Brain microvascular endothelial cell (primary cell): ENCODE measurements at regions not wholly inside any gene's neighbourhood (a gene's known extent, or its start where the extent isn't known, plus 50 kb on each side); places are given as distances from the start of the nearest gene placed in this dataset.

Experiments used
- DNase-seq: peaks from one replicate; pipeline ENCODE4 v3.0.0-alpha.2; 2020
- H3K27ac ChIP-seq: fragments of 250-450 bp; sonication (Bioruptor Pico); 2 replicates; pipeline ENCODE4 v1.5.1; 2020; ENCODE audit warnings: mild to moderate bottlenecking, moderate library complexity
- H3K27me3 ChIP-seq: fragments of 250-450 bp; sonication (Bioruptor Pico); replicated peaks from 2 replicates; pipeline ENCODE4 v1.5.1; 2020; ENCODE audit warnings: mild to moderate bottlenecking
- H3K36me3 ChIP-seq: fragments of 250-450 bp; sonication (Bioruptor Pico); replicated peaks from 2 replicates; pipeline ENCODE4 v1.5.1; 2020; ENCODE audit warnings: mild to moderate bottlenecking
- H3K4me3 ChIP-seq: 2 replicates; pipeline ENCODE4 v1.5.1; 2011; ENCODE audit warnings: low read depth, mild to moderate bottlenecking, control low read depth, low read length, moderate library complexity
- CTCF ChIP-seq: IDR thresholded peaks from 2 replicates; pipeline ENCODE4 v1.5.1; 2011; ENCODE audit warnings: low read depth, mild to moderate bottlenecking, moderate library complexity, low read length, control low read depth, inconsistent platforms; ENCODE audit errors: missing control alignments
- in situ Hi-C: cut with HindIII; loops from 2 replicates; pipeline ENCODE4 v1.10.0; 2017; ENCODE audit warnings: low sequenced_read_pairs, low pct_ligation_motif_present

- in situ Hi-C loops, result no loop called here
- H3K4me3 ChIP-seq, result no peak overlapping the region
Observed at GRCh38 chr4:23232987-23233386, 540.2 kb downstream of the GBA3 start.

GRCh38 chr4:23225564-23225963 is 532.8 kb downstream of the GBA3 start:
- Histone ChIP-seq H3K36me3 (no peaks in the 10 kb centered on the region), H3K27me3 (no peaks in the 10 kb centered on the region), H3K27ac (no peak overlapping the region), H3K4me3 (no peak overlapping the region)
- in situ Hi-C loops, result no loop called here
- no peak for DNase-seq
- TF ChIP-seq CTCF, result no peak

More at GRCh38 chr4:23232987-23233386, 540.2 kb downstream of the GBA3 start:
- Histone ChIP-seq H3K27ac (no peak overlapping the region), H3K36me3 (no peaks in the 10 kb centered on the region), H3K27me3 (no peaks in the 10 kb centered on the region)
- DNase-seq, result no peak
- TF ChIP-seq CTCF, result no peak

GRCh38 chr4:23224684-23225420 is 532.1 kb downstream of the GBA3 start:
- TF ChIP-seq CTCF, result no peak
- no peak overlapping the region for H3K27ac ChIP-seq
- in situ Hi-C loops, result no loop called here

GRCh38 chr4:23220911-23221310 is 528.2 kb downstream of the GBA3 start:
- in situ Hi-C loops, result no loop called here
- no peak overlapping the region for H3K4me3 ChIP-seq
- H3K36me3 ChIP-seq, result no peaks in the 10 kb centered on the region
- H3K27me3 ChIP-seq, result no peaks in the 10 kb centered on the region
- H3K27ac ChIP-seq, result no peak overlapping the region
- no peak for TF ChIP-seq CTCF
- no peak for DNase-seq

More at GRCh38 chr4:23224684-23225420, 532.1 kb downstream of the GBA3 start:
- no peak for DNase-seq
- Histone ChIP-seq H3K27me3 (no peaks in the 10 kb centered on the region), H3K4me3 (no peak overlapping the region), H3K36me3 (no peaks in the 10 kb centered on the region)

GRCh38 chr4:23219779-23220408 is 527.2 kb downstream of the GBA3 start:
- TF ChIP-seq CTCF, result no peak
- Histone ChIP-seq H3K27me3 (no peaks in the 10 kb centered on the region), H3K4me3 (no peak overlapping the region), H3K36me3 (no peaks in the 10 kb centered on the region), H3K27ac (no peak overlapping the region)
- in situ Hi-C loops, result no loop called here
- DNase-seq, result no peak
